ENCODE measurements at regions not wholly inside any gene's neighbourhood (a gene's known extent, or its start where the extent isn't known, plus 50 kb on each side); places are given as distances from the start of the nearest gene placed in this dataset.

GRCh38 chr12:58596381-58596780 lies 323.9 kb downstream of the LRIG3 start:
- peak; percentile 11 for DNase-seq (ENCODE audit: unreplicated experiment)
- Mint-ChIP-seq H3K4me3 (ENCODE audit: unreplicated experiment) (no peak overlapping the region), H3K9me3 (ENCODE audit: unreplicated experiment) (no peaks in the 10 kb centered on the region), H3K4me1 (ENCODE audit: insufficient read depth, unreplicated experiment) (no peaks in the 10 kb centered on the region), H3K27me3 (ENCODE audit: insufficient read depth, unreplicated experiment) (no peaks in the 10 kb centered on the region), H3K36me3 (ENCODE audit: insufficient read depth, unreplicated experiment) (no peaks in the 10 kb centered on the region), H3K27ac (ENCODE audit: low read depth, unreplicated experiment) (no peak overlapping the region)
- TF ChIP-seq, protein P1, sequence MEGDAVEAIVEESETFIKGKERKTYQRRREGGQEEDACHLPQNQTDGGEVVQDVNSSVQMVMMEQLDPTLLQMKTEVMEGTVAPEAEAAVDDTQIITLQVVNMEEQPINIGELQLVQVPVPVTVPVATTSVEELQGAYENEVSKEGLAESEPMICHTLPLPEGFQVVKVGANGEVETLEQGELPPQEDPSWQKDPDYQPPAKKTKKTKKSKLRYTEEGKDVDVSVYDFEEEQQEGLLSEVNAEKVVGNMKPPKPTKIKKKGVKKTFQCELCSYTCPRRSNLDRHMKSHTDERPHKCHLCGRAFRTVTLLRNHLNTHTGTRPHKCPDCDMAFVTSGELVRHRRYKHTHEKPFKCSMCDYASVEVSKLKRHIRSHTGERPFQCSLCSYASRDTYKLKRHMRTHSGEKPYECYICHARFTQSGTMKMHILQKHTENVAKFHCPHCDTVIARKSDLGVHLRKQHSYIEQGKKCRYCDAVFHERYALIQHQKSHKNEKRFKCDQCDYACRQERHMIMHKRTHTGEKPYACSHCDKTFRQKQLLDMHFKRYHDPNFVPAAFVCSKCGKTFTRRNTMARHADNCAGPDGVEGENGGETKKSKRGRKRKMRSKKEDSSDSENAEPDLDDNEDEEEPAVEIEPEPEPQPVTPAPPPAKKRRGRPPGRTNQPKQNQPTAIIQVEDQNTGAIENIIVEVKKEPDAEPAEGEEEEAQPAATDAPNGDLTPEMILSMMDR (IDR thresholded peaks at IDR 0.05; ENCODE audit: unreplicated experiment): no peak
- CTCF ChIA-PET: no interaction called here
- POLR2A ChIA-PET: no interaction called here
- intact Hi-C loops (cut with micrococcal nuclease): no loop called here
- BruUV-seq (replicated peaks): no TSS peak

- Mint-ChIP-seq H3K4me3 (ENCODE audit: unreplicated experiment) (no peak overlapping the region), H3K27ac (ENCODE audit: low read depth, unreplicated experiment) (no peak overlapping the region), H3K27me3 (ENCODE audit: insufficient read depth, unreplicated experiment) (no peaks in the 10 kb centered on the region), H3K4me1 (ENCODE audit: insufficient read depth, unreplicated experiment) (no peaks in the 10 kb centered on the region), H3K36me3 (ENCODE audit: insufficient read depth, unreplicated experiment) (no peaks in the 10 kb centered on the region), H3K9me3 (ENCODE audit: unreplicated experiment) (no peaks in the 10 kb centered on the region)
- intact Hi-C loops (cut with micrococcal nuclease): no loop called here
- TF ChIP-seq, protein P1 (IDR thresholded peaks at IDR 0.05; ENCODE audit: unreplicated experiment): no peak
- ChIA-PET CTCF (no interaction called here), POLR2A (interaction anchor here (2.2 kb wide), 1 partner anchor 13 kb away, joined by 4 read pairs; no protein-coding TSS in a partner anchor)
- no TSS peak for BruUV-seq (replicated peaks)
- no peak for DNase-seq (ENCODE audit: unreplicated experiment)
Measured at GRCh38 chr12:58601529-58601928, 318.8 kb downstream of the LRIG3 start.

- no peaks in the 10 kb centered on the region for H3K27me3 Mint-ChIP-seq (ENCODE audit: insufficient read depth, unreplicated experiment)
- ChIA-PET POLR2A (interaction anchor here (2.2 kb wide), 1 partner anchor 14 kb away, joined by 4 read pairs; no protein-coding TSS in a partner anchor), CTCF (no interaction called here)
- H3K27ac Mint-ChIP-seq (ENCODE audit: low read depth, unreplicated experiment): no peak overlapping the region
- H3K4me3 Mint-ChIP-seq (ENCODE audit: unreplicated experiment): no peak overlapping the region
- TF ChIP-seq, protein P1 (IDR thresholded peaks at IDR 0.05; ENCODE audit: unreplicated experiment): no peak
- no peaks in the 10 kb centered on the region for H3K36me3 Mint-ChIP-seq (ENCODE audit: insufficient read depth, unreplicated experiment)
- no peak for DNase-seq (ENCODE audit: unreplicated experiment)
- H3K9me3 Mint-ChIP-seq (ENCODE audit: unreplicated experiment): no peaks in the 10 kb centered on the region
- no TSS peak for BruUV-seq (replicated peaks)
- no peaks in the 10 kb centered on the region for H3K4me1 Mint-ChIP-seq (ENCODE audit: insufficient read depth, unreplicated experiment)
- intact Hi-C loops (cut with micrococcal nuclease): no loop called here
Measured at GRCh38 chr12:58602179-58602578, 318.1 kb downstream of the LRIG3 start.

- H3K9me3 Mint-ChIP-seq (ENCODE audit: unreplicated experiment): no peaks in the 10 kb centered on the region
- BruUV-seq (replicated peaks): no TSS peak
- CTCF ChIA-PET: no interaction called here
Measured at GRCh38 chr12:58602736-58603135, 317.6 kb downstream of the LRIG3 start.

More at GRCh38 chr12:58602736-58603135, 317.6 kb downstream of the LRIG3 start:
- Mint-ChIP-seq H3K36me3 (ENCODE audit: insufficient read depth, unreplicated experiment) (no peaks in the 10 kb centered on the region), H3K4me1 (ENCODE audit: insufficient read depth, unreplicated experiment) (no peaks in the 10 kb centered on the region), H3K27me3 (ENCODE audit: insufficient read depth, unreplicated experiment) (no peaks in the 10 kb centered on the region), H3K27ac (ENCODE audit: low read depth, unreplicated experiment) (no peak overlapping the region), H3K4me3 (ENCODE audit: unreplicated experiment) (no peak overlapping the region)
- POLR2A ChIA-PET: interaction anchor here (2.2 kb wide), 1 partner anchor 14 kb away, joined by 4 read pairs; no protein-coding TSS in a partner anchor
- DNase-seq (ENCODE audit: unreplicated experiment): no peak
- TF ChIP-seq, protein P1 (IDR thresholded peaks at IDR 0.05; ENCODE audit: unreplicated experiment): no peak
- intact Hi-C loops (cut with micrococcal nuclease): no loop called here

Data from MCF 10A (cell line).